Lung (tissue), 12 donors: ENCODE measurements at regions not wholly inside any gene's neighbourhood (a gene's known extent, or its start where the extent isn't known, plus 50 kb on each side); places are given as distances from the start of the nearest gene placed in this dataset. TPM values are rescaled to one million over a fixed set of nuclear protein-coding genes. Genes with fewer than 3 reads are reported as not detected.

Source experiments
- ATAC-seq: fragments of 200-7000 bp; cut with Tn5 transposase; one replicate; pipeline ENCODE4 v1.9.1; 2020; ENCODE audit warnings: moderate number of reproducible peaks; ENCODE audit not compliant: insufficient read depth, low FRiP score
- DNase-seq, 3 donors: peaks; one replicate each; pipeline ENCODE4 v3.0.0-alpha.2; 2013 to 2017
- H3K27ac ChIP-seq, 2 donors: one replicate each; pipeline ENCODE4 v1.5.1; 2013; ENCODE audit warnings: mild to moderate bottlenecking in 2 of 2, moderate library complexity in 2 of 2, control low read depth in 1 of 2, inconsistent platforms in 1 of 2, low read depth in 1 of 2, low read length in 1 of 2
- H3K27me3 ChIP-seq, 3 donors: one replicate each; pipeline ENCODE4 v1.5.1; 2013; ENCODE audit warnings: low read length in 2 of 3; ENCODE audit not compliant: control insufficient read depth in 3 of 3, insufficient read depth in 3 of 3
- H3K36me3 ChIP-seq, 4 donors: one replicate each; pipeline ENCODE4 v1.5.1; 2013; ENCODE audit warnings: low read length in 4 of 4, mild to moderate bottlenecking in 1 of 4, moderate library complexity in 1 of 4; ENCODE audit not compliant: control insufficient read depth in 4 of 4, insufficient read depth in 4 of 4
- H3K4me1 ChIP-seq, 5 donors: one replicate each; pipeline ENCODE4 v1.5.1; 2013; ENCODE audit warnings: low read length in 5 of 5, mild to moderate bottlenecking in 2 of 5, moderate library complexity in 1 of 5; ENCODE audit not compliant: control insufficient read depth in 5 of 5, insufficient read depth in 5 of 5
- H3K4me3 ChIP-seq: one replicate; pipeline ENCODE4 v1.5.1; 2013; ENCODE audit warnings: mild to moderate bottlenecking, control low read depth, moderate library complexity
- H3K9ac ChIP-seq, 2 donors: one replicate each; pipeline ENCODE4 v1.5.1; 2013; ENCODE audit warnings: low read length in 2 of 2, control low read depth in 1 of 2; ENCODE audit not compliant: insufficient read depth in 1 of 2
- H3K9me3 ChIP-seq, 4 donors: one replicate each; pipeline ENCODE4 v1.5.1; 2013; ENCODE audit warnings: low read length in 3 of 4, mild to moderate bottlenecking in 1 of 4, moderate library complexity in 1 of 4; ENCODE audit not compliant: control insufficient read depth in 4 of 4, insufficient read depth in 3 of 4
- WGBS, 2 donors: extraction: QIAGEN DNeasy Blood & Tissue Kit; methylation state at CpG; one replicate each; pipeline ENCODE4 v1.1.7; 2013; 5-methylcytosine and 5-hydroxymethylcytosine counted together
- small RNA-seq: library from RNA; depleted of rRNA; stranded (forward); fragments of <200 nt; gene quantifications from one replicate; pipeline ENCODE3, GENCODE V24; 2014; ENCODE audit warnings: low replicate concordance
- TF ChIP-seq, protein P1 (sequence below): IDR thresholded peaks from 2 replicates; pipeline ENCODE4 v1.5.1; 2012; ENCODE audit warnings: mild to moderate bottlenecking; ENCODE audit errors: control extremely low read depth, extremely low read depth
- donor health status: control.
- donor health status: control.
- donor health status: Bipolar disorder and iron deficiency.
- donor health status: healthy.
- donor health status: DM: yes; HTN: yes; CAD: no.

- ATAC-seq (no peak), DNase-seq (no peak)
- Histone ChIP-seq H3K9me3 (no peaks in the 10 kb centered on the region), H3K9ac (no peak overlapping the region), H3K4me1 (no peaks in the 10 kb centered on the region), H3K27ac (no peak overlapping the region), H3K36me3 (no peaks in the 10 kb centered on the region), H3K4me3 (no peak overlapping the region), H3K27me3 (peaks cover 0 to 32% (median 9%) of the 10 kb centered on the region in 3 donors)
- WGBS, 2 donors: 52 to 74% methylated on average over 3 of the region's 3 CpGs
- TF ChIP-seq, protein P1, sequence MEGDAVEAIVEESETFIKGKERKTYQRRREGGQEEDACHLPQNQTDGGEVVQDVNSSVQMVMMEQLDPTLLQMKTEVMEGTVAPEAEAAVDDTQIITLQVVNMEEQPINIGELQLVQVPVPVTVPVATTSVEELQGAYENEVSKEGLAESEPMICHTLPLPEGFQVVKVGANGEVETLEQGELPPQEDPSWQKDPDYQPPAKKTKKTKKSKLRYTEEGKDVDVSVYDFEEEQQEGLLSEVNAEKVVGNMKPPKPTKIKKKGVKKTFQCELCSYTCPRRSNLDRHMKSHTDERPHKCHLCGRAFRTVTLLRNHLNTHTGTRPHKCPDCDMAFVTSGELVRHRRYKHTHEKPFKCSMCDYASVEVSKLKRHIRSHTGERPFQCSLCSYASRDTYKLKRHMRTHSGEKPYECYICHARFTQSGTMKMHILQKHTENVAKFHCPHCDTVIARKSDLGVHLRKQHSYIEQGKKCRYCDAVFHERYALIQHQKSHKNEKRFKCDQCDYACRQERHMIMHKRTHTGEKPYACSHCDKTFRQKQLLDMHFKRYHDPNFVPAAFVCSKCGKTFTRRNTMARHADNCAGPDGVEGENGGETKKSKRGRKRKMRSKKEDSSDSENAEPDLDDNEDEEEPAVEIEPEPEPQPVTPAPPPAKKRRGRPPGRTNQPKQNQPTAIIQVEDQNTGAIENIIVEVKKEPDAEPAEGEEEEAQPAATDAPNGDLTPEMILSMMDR: no peak
Measured at GRCh38 chr11:43626798-43627197, 53.7 kb upstream of the HSD17B12 start.

Small RNAs in the stretch of these regions (small RNA-seq; reads per million reads assigned to genes)
- gene MIR129-2 (0.13 reads per million), gene MIR670 (not detected)
